ENCODE measurements at regions not wholly inside any gene's neighbourhood (a gene's known extent, or its start where the extent isn't known, plus 50 kb on each side); places are given as distances from the start of the nearest gene placed in this dataset.

DNA sequence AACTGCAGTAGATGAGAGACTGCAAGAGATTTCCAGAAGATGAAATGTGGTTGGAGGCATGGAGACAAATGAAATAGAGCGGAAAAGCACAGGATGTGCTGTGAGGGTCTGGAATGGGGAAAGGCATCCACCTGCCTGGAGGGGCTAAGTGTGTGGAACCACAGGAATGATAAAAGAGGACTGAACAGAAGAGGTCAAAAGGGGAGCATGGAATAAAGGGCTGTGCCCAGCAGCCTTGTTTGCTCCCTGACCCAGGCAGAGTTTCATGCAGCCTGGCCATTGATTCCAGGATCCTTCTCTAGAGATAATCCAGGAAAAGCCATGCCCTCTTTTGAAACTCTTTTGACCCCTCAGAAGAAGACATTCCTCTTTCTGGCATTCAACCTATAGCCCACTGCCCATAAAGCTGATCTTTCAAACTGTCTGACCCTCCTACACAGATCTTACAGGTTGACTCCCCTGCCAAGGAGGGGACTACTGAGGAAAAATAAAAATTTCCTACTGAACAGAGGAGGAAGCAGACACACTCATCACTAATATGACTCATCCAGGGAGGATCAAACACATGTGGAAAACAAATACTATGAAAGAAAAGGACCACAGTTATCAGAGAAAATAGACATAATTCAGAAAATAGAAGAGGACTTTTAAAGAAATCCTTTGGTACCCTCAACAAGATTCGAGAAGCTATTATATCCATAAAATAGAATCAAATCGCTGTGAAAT lies 273.5 kb upstream of the PCSK5 start:
- H3K79me2 ChIP-seq (ENCODE audit: insufficient read depth, low read length) = no peaks in the 10 kb centered on the region
- ATAC-seq = no peak
- FAIRE-seq = no peak

More for the DNA sequence above, 273.5 kb upstream of the PCSK5 start:
- Histone ChIP-seq H3K27ac (ENCODE audit: extremely low read length, insufficient read depth, low read length) (no peak overlapping the region), H3K4me2 (ENCODE audit: low read depth, low read length) (no peak overlapping the region), H3K9me3 (ENCODE audit: low read length) (no peaks in the 10 kb centered on the region; the same call in none of the 2 replicates), H4K20me1 (ENCODE audit: insufficient read depth, low read length) (no peaks in the 10 kb centered on the region), H3K9ac (ENCODE audit: insufficient read depth, low read depth, low read length) (no peak overlapping the region), H2AFZ (ENCODE audit: low read length) (no peak overlapping the region), H3K4me3 (replicated peaks in 1 of 3; ENCODE audit: insufficient read depth in 1 of 3, low read depth in 2 of 3, low read length in 3 of 3) (no peak overlapping the region), H3K36me3 (replicated peaks in 1 of 2; ENCODE audit: control insufficient read depth in 1 of 2, insufficient read depth in 2 of 2, low read length in 2 of 2) (no peaks in the 10 kb centered on the region), H3K4me1 (ENCODE audit: insufficient read depth, low read length) (no peaks in the 10 kb centered on the region), H3K27me3 (ENCODE audit: control insufficient read depth in 1 of 2, insufficient read depth in 2 of 2, low read length in 2 of 2) (no peaks in the 10 kb centered on the region)
- CTCF ChIA-PET (ENCODE audit: low intra/inter-chr PET ratio, low total read pairs) = no interaction called here
- POLR2A ChIA-PET = no interaction called here
- BruUV-seq (replicated peaks) = no TSS peak
- TF ChIP-seq, protein P1, sequence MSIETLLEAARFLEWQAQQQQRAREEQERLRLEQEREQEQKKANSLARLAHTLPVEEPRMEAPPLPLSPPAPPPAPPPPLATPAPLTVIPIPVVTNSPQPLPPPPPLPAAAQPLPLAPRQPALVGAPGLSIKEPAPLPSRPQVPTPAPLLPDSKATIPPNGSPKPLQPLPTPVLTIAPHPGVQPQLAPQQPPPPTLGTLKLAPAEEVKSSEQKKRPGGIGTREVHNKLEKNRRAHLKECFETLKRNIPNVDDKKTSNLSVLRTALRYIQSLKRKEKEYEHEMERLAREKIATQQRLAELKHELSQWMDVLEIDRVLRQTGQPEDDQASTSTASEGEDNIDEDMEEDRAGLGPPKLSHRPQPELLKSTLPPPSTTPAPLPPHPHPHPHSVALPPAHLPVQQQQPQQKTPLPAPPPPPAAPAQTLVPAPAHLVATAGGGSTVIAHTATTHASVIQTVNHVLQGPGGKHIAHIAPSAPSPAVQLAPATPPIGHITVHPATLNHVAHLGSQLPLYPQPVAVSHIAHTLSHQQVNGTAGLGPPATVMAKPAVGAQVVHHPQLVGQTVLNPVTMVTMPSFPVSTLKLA (IDR thresholded peaks at IDR 0.05) = no peak
- TF ChIP-seq HNRNPH1 (optimal IDR thresholded peaks at IDR 0.05; ENCODE audit: low read depth, low read length) = no peak
- TF ChIP-seq DMAP1 (CRISPR knock-in tag; IDR thresholded peaks at IDR 0.05) = no peak
- no peak for TF ChIP-seq RFXANK (CRISPR knock-in tag; IDR thresholded peaks at IDR 0.05)
- TF ChIP-seq THYN1 (CRISPR knock-in tag; IDR thresholded peaks at IDR 0.05; ENCODE audit: borderline replicate concordance, low read depth) = no peak
- TF ChIP-seq, protein P2, sequence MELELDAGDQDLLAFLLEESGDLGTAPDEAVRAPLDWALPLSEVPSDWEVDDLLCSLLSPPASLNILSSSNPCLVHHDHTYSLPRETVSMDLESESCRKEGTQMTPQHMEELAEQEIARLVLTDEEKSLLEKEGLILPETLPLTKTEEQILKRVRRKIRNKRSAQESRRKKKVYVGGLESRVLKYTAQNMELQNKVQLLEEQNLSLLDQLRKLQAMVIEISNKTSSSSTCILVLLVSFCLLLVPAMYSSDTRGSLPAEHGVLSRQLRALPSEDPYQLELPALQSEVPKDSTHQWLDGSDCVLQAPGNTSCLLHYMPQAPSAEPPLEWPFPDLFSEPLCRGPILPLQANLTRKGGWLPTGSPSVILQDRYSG (CRISPR knock-in tag; IDR thresholded peaks at IDR 0.05) = no peak
- no peak for TF ChIP-seq KDM1A (CRISPR knock-in tag; IDR thresholded peaks at IDR 0.05)
- TF ChIP-seq MBNL3 (CRISPR knock-in tag; conservative IDR thresholded peaks at IDR 0.05) = no peak
- TF ChIP-seq ZNF614 (CRISPR knock-in tag; IDR thresholded peaks at IDR 0.05; ENCODE audit: borderline replicate concordance) = no peak
- TF ChIP-seq, protein P3, sequence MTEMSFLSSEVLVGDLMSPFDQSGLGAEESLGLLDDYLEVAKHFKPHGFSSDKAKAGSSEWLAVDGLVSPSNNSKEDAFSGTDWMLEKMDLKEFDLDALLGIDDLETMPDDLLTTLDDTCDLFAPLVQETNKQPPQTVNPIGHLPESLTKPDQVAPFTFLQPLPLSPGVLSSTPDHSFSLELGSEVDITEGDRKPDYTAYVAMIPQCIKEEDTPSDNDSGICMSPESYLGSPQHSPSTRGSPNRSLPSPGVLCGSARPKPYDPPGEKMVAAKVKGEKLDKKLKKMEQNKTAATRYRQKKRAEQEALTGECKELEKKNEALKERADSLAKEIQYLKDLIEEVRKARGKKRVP (CRISPR knock-in tag; IDR thresholded peaks at IDR 0.05) = no peak
- in situ Hi-C loops (cut with HindIII; ENCODE audit: extremely low pct_ligation_motif_present, low pct_unique_long_range_greater_than_20kb) (no loop called here), intact Hi-C loops (cut with micrococcal nuclease; ENCODE audit: unreplicated experiment) (no loop called here)
- DNase-seq (ENCODE audit: low spot score) = no peak
- 14% methylated on average over 3 of the region's 3 CpGs for WGBS (ENCODE audit: low lambda C conversion rate)
